ENCODE measurements at regions not wholly inside any gene's neighbourhood (a gene's known extent, or its start where the extent isn't known, plus 50 kb on each side); places are given as distances from the start of the nearest gene placed in this dataset.

DNA sequence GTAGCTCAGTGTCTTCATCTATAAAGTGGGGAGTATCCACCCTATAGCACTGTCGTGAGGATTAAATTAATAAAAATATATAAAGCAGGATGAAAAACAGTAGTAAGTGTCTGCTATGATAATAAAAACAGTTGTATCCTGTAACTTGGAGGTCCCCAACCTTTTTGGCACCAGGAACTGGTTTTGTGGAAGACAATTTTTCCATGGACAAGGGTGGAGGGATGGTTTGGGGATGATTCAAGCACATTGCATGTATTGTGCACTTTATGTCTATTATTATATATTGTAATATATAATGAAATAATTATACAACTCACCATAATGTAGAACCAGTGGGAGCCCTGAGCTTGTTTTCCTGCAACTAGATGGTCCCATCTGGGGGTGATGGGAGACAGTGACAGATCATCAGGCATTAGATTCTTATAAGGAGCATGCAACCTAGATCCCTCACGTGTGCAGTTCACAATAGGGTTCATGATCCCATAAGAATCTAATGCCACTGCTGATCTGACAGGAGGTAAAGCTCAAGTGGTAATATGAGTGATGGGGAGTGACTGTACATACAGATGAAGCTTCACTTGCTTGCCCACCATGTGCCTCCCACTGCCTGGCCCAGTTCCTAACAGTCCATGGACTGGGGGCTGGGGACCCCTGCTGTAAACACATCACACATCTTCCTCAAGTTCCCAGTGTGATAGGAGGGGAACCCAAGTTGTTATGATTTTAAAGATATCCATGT is 177.4 kb upstream of the DAPK1 start:
- H3K4me1 ChIP-seq, result no peaks in the 10 kb centered on the region
- intact Hi-C loops (cut with DNase I; ENCODE audit: low total_unique reads), result loop anchor here (10.0 kb wide), 1 partner anchor 836 kb away; no protein-coding TSS in a partner anchor
- TF ChIP-seq POLR2A (IDR thresholded peaks at IDR 0.05), result no peak
- TF ChIP-seq, protein P1, sequence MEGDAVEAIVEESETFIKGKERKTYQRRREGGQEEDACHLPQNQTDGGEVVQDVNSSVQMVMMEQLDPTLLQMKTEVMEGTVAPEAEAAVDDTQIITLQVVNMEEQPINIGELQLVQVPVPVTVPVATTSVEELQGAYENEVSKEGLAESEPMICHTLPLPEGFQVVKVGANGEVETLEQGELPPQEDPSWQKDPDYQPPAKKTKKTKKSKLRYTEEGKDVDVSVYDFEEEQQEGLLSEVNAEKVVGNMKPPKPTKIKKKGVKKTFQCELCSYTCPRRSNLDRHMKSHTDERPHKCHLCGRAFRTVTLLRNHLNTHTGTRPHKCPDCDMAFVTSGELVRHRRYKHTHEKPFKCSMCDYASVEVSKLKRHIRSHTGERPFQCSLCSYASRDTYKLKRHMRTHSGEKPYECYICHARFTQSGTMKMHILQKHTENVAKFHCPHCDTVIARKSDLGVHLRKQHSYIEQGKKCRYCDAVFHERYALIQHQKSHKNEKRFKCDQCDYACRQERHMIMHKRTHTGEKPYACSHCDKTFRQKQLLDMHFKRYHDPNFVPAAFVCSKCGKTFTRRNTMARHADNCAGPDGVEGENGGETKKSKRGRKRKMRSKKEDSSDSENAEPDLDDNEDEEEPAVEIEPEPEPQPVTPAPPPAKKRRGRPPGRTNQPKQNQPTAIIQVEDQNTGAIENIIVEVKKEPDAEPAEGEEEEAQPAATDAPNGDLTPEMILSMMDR (IDR thresholded peaks at IDR 0.05), result no peak
- no peak overlapping the region for H3K4me3 ChIP-seq
- no peaks in the 10 kb centered on the region for H3K9me3 ChIP-seq
- 87 to 90% methylated on average over 2 of the region's 2 CpGs for WGBS, 2 donors
- H3K27me3 ChIP-seq, result no peaks in the 10 kb centered on the region
- H3K27ac ChIP-seq, result no peak overlapping the region
- no peak for DNase-seq
- H3K36me3 ChIP-seq (ENCODE audit: low read depth, missing control alignments), result no peaks in the 10 kb centered on the region

DNA sequence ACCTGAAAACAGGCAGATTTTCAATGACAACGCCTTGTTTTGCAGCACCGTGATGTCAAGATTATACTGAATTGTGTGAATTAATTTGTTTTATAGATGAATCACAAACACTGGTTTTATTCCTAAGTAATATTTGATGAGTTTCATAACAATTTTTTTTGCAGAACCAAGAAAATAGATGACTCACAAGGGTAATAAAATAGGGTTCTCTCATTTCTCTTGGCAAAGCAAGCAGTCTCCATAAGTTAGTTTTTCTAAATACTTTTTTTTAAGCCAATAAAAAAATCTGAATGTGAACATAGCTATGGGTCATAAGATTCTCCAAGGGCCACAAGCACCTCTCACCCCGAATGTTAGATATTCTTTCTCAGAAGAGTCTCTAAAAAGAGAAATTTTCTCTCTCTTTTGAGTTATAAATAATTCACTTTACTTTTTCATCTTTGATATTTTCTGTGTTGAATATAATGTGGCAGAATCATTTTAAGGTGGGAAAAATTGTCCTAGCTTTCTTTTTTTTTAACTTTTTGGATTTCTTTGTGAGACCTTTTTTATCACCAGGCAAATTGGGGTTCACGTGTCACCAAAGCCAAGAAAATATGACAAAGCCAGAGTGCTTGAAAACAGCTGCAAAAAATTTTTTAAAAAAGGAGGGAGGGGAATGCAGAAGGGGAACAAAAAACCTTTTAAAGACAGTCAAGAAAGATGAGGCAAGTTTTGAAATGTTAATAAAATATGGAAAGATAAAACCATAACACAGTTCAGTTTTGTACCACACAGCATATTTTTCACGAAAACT is 174.6 kb upstream of the DAPK1 start:
- WGBS, 2 donors, result 78 to 80% methylated on average over 5 of the region's 5 CpGs
- Histone ChIP-seq H3K4me1 (no peaks in the 10 kb centered on the region), H3K4me3 (no peak overlapping the region), H3K27me3 (no peaks in the 10 kb centered on the region), H3K9me3 (no peaks in the 10 kb centered on the region), H3K36me3 (ENCODE audit: low read depth, missing control alignments) (no peaks in the 10 kb centered on the region), H3K27ac (no peak overlapping the region)
- intact Hi-C loops (cut with DNase I; ENCODE audit: low total_unique reads), result loop anchor here (10.0 kb wide), 1 partner anchor 838 kb away; no protein-coding TSS in a partner anchor
- no peak for DNase-seq
- TF ChIP-seq, protein P1 (IDR thresholded peaks at IDR 0.05), result no peak
- no peak for TF ChIP-seq POLR2A (IDR thresholded peaks at IDR 0.05)

DNA sequence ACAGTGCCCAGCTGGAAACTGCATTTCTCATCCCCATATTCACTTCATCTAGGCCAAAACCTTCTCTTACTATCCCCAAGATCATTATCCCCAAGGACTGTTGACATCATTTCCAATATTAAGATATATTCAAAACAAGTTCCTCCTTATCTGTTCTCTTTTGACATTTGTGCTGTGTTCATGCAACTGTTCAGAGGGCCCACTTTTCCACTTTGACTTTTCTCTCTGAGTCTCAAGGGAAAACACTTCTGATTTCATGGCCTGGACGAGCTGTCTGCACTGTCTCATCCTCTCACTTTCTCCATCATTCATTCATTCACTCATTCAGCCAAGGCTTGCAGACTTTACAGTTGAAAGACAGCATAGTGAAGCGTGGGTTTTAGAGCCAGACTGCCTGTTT is 173.7 kb upstream of the DAPK1 start:
- TF ChIP-seq, protein P1 (IDR thresholded peaks at IDR 0.05), result no peak
- TF ChIP-seq POLR2A (IDR thresholded peaks at IDR 0.05), result no peak
- DNase-seq, result no peak
- WGBS, 2 donors, result 72 to 93% methylated on average over 2 of the region's 2 CpGs
- Histone ChIP-seq H3K4me3 (no peak overlapping the region), H3K36me3 (ENCODE audit: low read depth, missing control alignments) (no peaks in the 10 kb centered on the region), H3K4me1 (no peaks in the 10 kb centered on the region), H3K9me3 (no peaks in the 10 kb centered on the region), H3K27me3 (no peaks in the 10 kb centered on the region), H3K27ac (no peak overlapping the region)
- intact Hi-C loops (cut with DNase I; ENCODE audit: low total_unique reads), result loop anchor here (10.0 kb wide), 1 partner anchor 839 kb away; no protein-coding TSS in a partner anchor

DNA sequence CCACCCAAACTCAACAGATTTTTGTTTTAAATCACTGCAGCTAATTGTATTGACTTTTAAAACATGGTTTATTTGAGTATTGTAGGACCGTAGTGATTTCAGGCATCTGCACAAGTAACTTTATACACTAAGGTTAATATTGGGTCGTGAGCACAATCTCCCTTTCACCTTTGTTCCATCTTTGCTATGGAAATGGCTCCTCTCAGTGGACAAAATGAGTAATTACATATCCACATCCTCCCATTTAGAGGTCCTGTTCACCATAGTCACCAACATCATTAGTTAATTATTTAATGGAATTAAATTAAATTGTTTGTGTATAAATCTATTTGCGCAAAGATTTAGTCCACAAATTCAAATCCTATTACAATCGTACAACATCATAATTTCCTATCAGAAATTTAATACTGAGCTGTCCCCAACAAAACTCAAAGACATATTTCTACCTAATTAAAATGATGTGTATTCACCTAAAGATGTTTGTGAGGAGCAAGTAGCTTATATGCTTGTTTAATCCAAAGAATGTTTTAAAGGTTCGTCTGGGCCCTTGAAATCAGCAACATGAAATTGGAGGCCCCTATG is 173.0 kb upstream of the DAPK1 start:
- Histone ChIP-seq H3K27ac (no peak overlapping the region), H3K27me3 (no peaks in the 10 kb centered on the region), H3K36me3 (ENCODE audit: low read depth, missing control alignments) (no peaks in the 10 kb centered on the region), H3K4me1 (no peaks in the 10 kb centered on the region), H3K9me3 (no peaks in the 10 kb centered on the region), H3K4me3 (no peak overlapping the region)
- no peak for DNase-seq
- intact Hi-C loops (cut with DNase I; ENCODE audit: low total_unique reads), result loop anchor here (10.0 kb wide), 1 partner anchor 840 kb away; no protein-coding TSS in a partner anchor
- WGBS, 2 donors, result 12 to 14% methylated on average over 5 of the region's 5 CpGs
- TF ChIP-seq POLR2A (IDR thresholded peaks at IDR 0.05), result no peak
- TF ChIP-seq, protein P1 (IDR thresholded peaks at IDR 0.05), result peak; percentile 71 to 92 (median 88)

Measured in testis (tissue), 2 donors.